ENCODE measurements at regions not wholly inside any gene's neighbourhood (a gene's known extent, or its start where the extent isn't known, plus 50 kb on each side); places are given as distances from the start of the nearest gene placed in this dataset.
"Not testable (repeated sequence)": the region's sequence is repeated elsewhere in the genome, so short reads cannot be mapped to it uniquely, and the experiment has no call there.

DNA sequence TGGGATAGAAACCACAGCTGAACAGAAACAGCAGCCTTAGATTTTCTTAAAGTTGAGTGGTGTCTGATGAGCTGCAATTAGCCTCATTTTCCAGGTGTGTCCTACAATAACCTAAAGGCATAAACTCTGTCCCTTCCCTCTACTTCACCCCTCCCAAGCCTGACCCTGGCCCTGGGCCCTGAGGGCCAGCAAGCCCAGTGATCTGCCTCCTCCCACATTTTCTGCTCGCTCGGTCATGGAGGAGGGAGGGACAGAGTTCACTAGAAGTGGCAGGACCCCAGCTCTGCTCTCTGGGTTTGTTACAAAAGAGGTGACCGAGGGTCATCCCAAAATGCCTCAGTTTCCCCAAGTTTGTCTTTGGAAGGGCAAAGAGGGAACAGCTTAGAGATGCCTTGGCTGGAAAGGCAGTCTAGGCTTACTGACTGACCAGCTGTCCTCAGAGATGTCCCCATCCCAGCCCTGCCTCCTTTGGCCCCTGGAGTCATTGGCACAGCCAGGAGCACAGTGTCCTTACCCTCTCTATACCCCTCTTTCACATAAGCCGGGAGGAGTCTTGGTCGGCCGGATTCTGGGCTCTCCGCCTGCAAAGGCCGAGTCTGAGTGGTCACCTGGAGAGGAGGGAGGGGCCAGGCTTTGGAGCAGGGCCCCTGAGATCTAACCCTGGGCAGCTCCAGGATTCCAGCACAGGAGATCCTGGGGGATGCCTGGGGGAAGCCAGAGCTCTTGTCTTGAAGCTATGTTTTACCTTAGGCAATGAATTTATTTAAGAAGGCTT lies 172.7 kb downstream of the PTPRU start:
- no peak for DNase-seq (ENCODE audit: low spot score)

DNA sequence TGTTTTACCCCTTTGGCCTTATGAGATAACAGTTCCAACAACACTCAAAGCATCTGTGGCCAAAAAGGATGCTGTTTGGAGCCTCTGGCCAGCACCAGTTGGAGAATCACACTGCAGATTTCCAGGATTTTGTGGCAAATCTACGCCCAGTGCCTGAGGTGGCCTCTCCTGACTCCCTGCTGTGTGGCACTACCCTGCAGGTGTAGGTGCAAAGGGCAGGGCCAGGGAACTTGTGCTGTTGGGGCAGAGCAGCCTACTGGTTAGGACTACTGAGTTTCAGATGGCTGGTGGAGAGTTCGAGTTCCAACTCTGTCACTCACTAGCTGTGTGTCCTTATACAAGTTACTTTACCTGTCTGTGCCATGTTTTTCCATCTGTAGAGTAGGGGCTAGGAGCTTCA lies 170.5 kb downstream of the PTPRU start:
- DNase-seq (ENCODE audit: low spot score), result no peak

DNA sequence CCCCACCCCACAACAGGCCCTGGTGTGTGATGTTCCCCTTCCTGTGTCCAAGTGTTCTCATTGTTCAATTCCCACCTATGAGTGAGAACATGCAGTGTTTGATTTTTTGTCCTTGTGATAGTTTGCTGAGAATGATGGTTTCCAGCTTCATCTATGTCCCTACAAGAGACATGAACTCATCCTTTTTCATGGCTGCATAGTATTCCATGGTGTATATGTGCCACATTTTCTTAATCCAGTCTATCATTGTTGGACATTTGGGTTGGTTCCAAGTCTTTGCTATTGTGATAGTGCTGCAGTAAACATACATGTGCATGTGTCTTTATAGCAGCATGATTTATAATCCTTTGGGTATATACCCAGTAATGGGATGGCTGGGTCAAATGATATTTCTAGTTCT lies 163.9 kb downstream of the PTPRU start:
- not testable (repeated sequence) for DNase-seq (ENCODE audit: low spot score)

DNA sequence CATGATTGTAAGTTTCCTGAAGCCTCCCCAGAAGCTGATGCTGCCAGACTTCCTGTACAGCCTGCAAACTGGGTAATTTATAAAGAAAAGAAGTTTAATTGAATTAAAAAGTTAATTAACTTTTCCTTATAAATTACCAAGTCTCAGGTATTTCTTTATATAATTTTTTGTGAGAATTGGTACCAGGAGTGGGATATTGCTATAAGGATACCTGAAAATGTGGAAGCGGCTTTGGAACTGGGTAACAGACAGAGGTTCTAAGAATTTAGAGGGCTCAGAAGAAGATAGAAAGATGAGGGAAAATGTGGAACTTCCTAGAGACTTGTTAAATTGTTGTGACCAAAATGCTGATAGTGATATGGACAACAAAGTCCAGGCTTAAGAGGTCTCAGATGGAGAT lies 163.1 kb downstream of the PTPRU start:
- DNase-seq (ENCODE audit: low spot score), result no peak

DNA sequence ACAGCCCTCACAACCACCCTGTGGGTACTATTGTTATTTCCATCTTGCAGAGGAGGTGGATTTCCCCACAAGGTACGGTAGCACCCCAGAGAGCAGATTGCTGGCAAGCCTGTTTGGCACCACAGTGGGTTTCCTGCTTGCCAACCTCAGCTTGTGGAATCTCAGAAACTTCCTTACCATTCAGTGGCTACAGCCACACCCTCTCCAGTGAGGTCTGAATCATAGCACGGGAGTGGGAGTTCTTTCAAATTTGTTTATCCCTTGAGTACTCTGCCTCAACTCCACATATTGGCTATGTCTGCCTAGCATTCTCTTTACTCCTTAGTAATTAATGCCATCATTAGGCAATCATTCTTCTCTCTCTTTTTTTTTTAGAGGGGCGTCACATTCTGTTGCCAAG lies 162.1 kb downstream of the PTPRU start:
- DNase-seq (ENCODE audit: low spot score), result peak; percentile 9

DNA sequence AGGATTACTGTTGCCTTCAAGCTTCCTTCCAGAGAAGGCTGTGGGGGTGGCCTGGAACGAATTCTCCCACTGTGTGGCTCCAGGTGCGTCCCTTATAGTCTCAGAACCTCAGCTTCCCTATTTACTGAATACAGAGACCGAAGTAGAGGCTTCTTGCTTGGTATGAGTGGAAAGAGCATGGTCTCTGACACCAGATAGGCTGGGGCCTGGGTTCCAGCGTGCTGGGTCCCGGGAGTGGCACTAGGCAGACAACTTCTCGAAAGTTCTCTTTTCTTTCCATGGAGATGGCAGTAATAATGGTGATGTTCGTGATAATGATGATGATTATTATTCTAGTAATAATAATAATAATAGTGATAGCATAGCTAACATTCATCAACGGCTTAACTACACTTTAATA lies 161.7 kb downstream of the PTPRU start:
- peak; percentile 3 for DNase-seq (ENCODE audit: low spot score)

DNA sequence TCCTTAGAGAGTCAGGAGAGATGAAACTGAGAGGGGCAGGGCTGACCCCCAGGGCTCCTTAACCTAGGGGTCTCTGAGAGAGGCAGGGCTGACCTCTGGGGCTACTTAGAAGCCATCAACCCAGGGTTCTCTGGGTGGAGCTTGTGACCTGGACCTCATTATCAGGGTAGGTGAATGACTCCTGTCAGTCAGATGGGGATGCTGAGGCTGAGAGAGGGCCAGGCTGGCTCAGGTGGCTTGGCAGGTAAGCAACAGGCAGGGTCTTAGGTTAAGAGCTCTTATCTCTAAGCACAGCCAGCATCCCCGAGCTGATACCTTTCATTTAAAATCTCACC lies 160.9 kb downstream of the PTPRU start:
- peak; percentile 3 for DNase-seq (ENCODE audit: low spot score)

DNA sequence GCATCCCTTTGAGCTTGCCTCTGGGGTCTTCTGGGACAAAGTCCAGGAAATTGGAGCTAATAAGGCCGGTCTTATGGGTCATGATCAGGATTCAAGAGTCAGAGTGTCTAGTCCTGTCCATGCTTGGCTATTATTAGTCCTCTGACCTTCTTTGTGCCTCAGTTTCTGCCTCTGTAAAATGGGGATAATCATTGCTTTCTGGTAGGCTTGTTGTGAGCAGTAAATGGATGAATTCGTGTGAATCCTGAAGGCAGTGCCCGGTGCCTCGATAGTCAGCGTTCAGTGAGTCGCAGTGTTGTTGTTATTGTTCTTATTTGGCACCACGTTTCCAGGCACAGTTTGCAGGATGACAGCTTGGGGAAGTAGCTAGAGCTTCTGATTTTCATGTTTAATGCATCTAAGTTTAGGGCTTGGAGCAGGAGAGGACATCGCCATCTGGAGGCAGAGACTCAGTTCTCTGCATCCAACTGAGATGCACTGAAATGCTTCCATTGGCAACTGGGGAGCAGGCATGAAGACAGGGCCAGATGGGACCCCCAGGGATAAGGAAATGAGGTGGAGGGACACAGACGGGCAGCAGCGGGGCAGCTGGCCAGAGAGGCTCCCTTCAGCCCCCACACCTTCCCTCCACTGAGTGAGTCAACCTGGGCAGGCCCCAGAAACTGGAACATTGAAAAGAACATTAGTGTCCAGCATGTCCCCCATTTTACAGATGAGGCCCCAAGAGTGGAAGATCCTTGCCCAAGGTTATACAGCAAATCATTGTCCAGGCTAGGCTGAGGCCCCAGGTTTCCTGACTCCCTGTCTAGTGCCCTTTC lies 160.3 kb downstream of the PTPRU start:
- DNase-seq (ENCODE audit: low spot score), result peak; percentile 34

DNA sequence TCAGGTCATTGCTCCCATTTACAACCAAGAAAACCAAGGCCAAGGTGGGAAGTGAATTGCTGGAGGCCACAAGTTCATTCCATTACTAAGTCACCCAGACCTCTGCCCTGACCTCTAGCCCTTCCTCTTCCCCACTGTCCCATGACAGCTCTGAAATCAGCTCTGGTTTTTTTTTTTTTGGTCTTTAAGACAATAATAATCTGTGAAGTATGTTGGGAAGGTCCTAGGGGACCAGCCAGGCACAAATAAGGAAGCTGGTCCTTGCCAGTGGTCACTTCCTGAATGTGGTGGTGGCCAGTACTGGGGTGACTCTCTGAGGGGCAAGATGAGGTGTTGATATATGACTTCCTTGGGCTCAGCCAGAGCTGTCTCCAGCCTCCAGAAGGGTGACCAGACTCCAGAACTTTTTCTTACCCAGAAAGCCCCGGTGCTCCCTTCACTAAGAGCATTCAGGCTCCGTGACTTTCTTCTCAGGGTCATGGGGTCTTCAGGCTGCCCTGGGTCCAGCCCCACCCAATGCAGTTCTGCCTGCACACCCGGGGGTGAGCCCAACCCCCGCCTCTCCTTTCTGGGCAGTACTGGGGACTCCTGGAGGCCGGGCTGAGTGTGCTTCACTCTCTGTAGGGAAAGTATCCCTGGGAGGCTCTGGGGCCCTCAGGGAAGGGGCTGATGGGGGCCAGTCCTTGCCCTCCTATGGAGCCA lies 159.6 kb downstream of the PTPRU start:
- peak; percentile 10 for DNase-seq (ENCODE audit: low spot score)

DNA sequence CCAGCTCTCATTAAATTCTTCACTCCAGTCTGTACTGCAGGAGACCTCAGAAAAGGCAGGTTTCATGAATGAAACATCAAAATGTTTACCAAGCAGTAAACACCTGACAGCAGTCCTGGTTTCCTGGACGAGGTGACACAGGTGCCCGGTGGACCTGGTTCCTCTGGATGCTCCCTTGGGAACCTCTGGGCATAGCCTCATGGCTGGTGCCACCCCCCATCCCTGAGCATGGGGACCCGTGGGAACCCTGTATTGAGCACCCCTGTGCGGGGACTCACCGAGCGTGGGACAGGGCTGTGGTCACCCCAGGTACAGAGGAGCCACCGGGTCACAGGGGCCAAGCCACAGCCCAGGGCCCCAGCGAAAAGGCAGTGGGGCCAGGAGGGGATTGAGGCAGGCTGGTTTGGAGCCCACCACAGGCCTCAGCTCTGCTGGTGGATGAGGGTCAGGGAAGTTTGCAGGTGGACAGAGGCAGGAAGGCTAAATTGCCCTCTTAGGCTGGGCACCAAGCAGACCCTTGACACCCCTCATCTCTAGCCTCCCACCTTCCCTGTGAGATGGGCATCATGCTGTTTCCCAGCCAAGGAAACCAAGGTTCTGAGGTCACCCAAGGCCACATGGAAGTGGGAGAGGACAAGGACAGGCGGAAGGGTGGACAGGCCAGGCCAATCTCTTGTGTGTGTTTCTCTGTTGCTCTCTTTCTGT lies 158.4 kb downstream of the PTPRU start:
- DNase-seq (ENCODE audit: low spot score), result no peak

DNA sequence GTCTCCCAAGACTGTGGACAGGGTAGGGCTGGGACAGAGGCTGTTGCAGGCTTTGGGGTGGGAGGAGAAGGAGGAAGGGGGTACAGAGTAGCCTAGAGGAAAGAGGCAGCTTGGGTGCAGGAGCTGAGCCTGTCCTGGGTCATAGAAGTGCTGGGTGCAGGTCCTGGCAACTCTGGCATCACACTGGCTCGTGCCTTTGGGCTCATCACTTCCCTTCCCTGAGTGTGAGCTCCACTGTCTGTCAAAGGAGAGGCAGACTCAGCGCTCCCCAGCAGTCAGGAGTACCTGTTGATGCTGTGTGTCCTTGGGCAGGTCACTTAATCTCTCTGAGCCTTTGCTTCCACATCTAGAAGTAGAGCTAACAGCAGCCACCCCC lies 157.1 kb downstream of the PTPRU start:
- DNase-seq (ENCODE audit: low spot score), result no peak

DNA sequence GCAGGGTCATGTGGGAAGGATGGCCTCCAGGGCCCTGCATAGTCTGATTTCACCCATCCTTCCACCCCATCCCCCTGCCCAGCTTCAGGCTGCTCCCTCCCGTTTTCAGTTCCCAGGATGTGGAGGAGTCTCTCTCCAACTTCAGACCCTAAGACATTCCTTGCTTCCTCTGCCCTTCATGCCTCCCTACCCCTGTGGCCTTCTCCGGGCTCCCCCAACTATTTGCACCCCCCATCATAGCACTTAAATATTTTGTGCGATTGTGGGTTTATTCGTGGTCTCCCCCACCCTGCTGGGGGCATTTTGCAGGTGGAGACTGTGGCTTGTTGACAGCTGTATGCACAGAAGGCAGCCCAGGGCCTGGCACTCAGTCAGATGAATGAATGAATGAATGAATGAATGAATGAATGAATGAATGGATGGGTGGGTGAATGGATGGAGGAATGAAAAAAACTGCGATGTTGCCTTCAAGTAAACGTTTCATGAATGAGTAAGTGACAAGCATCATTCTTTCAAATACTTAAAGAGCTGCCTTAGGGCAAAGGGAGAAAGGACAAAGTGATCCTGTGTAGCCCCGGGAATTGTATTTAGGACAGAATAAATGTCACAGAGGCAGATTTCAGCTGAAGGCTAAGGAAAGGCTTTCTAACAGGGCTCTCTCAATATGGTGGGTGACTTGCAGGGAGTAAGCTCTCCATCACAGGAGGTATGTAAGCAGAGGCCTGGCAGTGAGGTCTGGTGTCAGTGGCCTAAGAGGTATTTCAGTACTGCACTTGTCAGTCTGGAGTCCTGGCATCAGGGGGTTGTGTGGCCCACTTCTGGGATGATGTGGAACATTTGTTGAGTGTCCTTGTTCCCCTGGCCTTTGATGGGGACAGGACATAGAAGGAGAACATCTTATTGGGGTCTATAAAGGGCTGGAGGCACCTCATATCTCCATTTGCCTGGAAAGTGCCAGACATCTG lies 156.4 kb downstream of the PTPRU start:
- no peak for DNase-seq (ENCODE audit: low spot score)

DNA sequence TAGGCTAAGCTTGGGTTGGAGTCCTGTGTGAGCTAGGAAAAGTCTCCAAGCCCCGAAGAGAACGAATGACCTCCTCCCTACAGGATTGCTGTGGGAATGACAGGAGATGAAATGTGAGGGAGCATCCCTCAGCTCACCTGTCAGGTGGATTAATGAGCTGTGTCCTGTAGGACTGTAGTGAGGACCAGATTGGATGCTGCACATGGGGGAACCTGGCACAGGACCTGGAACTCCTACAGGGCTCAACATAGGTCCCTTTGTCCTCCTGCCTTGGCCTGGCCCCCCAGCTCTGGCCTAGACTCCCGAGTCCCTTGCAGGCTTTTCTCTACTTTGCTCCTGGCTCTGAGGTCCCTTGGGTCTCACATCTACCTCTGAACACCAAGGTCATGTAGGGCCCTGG lies 155.7 kb downstream of the PTPRU start:
- DNase-seq (ENCODE audit: low spot score), result no peak

DNA sequence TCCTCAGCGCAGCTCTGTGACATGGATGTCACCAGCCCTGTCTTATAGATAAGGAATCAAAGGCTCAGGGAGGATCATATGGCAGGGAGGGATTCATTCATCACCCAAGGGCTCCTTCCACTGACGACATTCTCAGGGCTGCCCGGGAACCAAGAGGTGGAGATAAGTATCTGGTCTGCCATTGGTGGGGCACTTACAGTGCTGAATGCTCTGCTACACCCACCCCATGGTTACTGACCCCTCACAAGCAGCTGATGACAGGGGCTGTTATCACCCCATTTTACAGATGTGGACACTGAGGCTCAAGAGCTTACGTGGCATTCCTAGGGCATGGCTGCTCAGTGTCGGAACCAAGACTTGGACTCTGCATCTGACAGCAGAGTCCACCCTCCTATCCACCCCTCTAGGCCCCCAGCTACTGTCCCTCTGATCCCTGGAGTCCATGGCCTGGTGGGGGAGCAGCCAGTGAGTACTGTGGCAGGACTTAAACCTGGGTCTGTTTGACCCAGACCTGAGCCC lies 155.1 kb downstream of the PTPRU start:
- no peak for DNase-seq (ENCODE audit: low spot score)

DNA sequence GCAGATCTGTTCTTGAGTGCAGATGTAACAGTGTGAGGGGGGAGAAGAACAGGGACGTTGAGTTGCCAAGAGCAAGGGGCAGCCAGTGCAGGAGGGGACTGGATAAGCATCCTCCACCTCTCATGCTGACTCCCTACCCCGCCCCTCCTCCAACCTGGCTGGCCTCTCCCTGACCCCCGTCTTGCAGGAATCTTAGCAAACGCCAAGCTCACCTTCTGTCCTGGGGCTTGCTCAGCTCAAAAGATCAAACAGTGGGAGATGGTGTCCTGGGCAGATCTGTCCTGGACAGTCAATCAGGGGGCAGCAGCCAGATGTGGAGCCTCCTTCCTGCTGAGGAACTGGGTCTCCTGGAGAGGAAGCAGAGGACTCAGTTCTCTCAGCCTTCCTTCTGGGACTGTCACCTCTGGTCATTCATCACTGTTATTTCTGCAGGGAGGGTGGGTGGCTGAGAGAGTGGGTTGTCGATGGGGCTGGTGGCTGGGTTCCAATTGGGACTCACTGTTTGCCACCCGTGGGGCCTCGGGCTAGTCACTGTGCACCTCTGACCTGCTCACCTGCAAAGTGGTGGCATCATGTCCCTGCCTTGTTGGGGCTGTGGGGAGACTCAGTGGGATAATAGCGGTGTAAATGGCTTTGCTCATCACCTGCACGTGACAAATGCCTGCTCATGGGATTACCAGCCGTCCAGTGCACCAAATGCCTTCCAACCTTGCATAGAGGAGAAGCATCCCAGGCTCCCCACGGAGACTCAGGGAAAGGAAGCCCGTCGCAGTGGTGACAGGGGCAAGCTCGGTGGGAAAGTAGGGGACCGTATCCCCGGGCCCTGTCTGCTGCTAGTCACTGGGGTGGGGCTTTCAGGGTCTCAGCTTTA lies 154.4 kb downstream of the PTPRU start:
- no peak for DNase-seq (ENCODE audit: low spot score)

DNA sequence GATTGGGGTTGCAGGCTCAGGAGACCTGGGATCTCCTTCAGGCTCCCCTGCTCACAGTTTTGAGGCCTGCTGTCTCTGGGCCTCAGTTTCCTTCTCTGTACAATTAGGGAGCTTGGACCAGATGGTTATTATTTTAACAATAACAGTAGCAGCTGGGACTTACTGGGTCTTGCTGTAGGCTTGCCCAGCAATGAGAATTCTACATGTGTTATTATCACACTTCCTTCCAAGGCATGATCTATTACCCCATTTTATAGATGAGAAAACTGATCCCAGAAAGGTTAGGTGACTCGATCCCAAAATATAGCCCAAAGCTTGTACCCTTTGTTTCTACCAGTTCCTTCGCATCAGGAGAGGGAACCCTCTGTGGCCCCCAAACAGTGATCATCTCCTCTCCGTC lies 153.8 kb downstream of the PTPRU start:
- DNase-seq (ENCODE audit: low spot score), result no peak

DNA sequence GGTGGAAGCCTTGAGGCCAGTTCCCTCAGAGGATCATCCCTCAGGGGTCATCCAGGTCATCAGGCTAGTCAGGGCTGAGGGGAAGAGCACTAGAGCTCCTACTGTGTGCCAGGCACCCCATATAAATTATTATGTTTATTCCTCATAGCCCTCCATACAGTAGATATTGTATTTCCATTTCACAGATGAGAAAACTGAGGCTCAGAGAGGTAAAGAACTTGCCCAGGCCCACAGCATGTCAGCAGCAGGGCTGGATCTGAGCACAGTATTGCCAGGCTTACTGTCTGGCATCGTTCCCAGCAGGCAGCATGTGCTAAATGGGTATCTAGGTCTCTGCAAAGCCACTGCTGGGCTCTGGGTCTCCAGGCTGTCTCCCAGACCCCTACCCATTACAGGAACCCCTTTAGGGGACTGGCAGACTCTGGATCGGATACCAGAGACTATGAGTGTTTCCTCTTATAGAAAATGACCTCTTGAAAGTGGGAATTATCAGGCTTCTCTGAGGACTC lies 153.3 kb downstream of the PTPRU start:
- no peak for DNase-seq (ENCODE audit: low spot score)

DNA sequence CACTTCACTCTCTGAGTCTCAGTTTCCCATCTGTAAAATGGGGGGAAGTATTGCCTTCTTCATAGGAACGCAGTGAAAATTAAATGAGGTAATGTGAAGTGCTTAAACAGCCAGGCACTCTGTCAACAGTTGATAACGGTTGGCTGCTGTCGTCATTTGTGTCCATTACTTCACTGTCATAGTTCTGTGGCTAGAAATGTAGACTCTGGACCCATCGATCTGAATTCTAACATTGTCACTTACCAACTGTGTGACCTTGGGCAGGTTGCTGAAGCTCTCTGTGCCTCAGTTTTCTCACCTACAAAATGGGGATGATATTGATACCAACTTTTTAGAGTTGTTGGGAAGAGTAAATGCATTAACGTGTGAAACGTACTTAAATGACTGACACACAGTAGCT lies 152.6 kb downstream of the PTPRU start:
- no peak for DNase-seq (ENCODE audit: low spot score)

DNA sequence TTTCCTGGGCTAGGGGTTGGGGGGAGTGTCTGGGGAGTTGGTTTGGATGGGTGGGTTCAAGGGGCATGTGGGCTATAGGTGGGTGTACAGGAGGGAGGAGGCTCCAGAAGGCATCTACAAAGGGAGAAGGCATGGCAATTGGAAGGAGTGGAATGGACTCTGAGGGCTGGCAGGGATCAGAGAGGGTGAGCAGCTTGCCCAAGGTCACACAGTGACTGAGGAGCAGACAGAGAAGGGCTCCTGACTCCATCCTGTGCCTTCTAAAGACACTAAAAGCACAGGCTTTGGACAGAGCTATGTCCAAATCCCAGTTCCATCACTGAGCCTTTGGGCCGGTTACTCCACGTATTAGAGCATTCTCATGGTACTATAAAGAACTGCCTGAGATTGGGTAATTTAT lies 151.8 kb downstream of the PTPRU start:
- no peak for DNase-seq (ENCODE audit: low spot score)

DNA sequence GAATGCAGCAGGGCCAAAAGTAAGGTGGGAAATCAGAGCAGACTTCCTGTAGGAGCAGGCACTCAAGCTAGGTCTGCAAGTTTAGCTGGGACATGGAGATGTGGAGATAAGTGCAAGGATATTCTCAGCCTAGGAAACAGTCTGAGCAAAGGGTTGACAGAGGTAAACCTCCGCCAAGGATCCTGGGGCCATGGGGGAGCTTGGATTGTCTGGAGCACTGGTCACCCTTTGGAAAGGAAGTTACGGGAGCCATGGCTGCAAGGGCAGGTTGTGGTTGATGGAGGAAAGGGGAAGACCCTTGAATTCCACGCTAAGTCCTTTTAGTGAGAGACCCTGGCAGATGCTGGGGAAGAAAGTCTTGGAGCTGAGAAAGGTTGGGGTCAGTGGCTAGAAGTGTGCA lies 150.9 kb downstream of the PTPRU start:
- DNase-seq (ENCODE audit: low spot score), result no peak
